ENCODE measurements at regions not wholly inside any gene's neighbourhood (a gene's known extent, or its start where the extent isn't known, plus 50 kb on each side); places are given as distances from the start of the nearest gene placed in this dataset.
A peak's percentile ranks its signal among the peaks of the same experiment; 100 is the strongest.

DNA sequence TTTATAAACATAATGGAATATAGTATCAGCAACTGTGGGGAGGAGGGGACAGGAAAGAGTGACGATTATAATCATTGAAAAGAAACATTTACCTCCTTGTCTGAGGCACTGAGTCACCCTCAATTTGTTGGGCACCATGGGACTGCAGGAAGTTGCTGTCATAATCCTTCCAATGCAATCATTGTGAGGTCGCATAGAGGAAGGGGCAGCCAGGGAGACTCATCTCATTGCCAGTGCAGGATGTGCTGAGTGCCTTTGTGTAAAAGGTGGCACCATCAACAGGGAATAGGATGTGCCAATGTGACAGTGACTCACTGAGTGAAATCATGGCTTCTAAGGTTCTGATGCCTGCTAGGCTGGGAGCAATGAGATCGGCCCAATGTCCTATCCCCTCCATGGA, 300.4 kb upstream of the ADAMTS9 start:
- peak; percentile 2 for DNase-seq

DNA sequence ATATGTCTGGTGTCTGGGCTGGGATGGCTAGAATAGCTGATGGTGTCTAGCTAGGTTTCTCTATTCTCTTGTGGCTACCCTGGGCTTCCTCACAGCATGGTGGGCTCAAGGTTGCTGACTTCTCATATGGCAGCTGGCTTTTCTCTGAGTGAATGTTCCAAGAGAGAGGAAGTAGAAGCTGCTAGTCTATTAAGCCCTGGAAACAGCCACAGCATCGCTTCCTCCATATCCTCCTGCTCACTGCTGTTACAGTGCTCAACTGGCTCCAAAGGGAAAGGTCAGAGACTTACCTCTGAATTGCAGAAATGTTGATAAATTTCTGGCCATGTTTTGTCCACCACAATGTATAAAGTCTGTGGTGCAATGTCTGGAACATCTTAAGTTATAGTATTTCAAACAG, 299.9 kb upstream of the ADAMTS9 start:
- no peak for DNase-seq

DNA sequence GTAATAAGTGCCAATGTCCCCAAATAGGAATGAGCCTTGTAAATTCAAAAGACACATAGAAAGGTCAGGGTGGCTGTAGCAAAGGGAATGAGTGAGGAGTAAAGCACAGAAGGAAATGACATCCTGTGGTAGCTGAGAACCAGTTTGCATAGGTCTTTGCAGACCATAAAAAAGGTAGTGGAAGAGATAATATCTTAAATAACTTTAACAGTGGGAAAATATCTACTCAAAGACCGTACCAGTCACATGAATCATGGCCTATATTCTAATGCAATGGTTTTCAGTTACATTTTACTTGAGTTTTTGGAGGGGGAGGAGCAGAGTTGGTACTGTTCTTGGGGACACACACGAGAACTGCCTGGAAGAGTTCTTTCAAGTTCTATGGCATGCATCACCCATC, 297.3 kb upstream of the ADAMTS9 start:
- no peak for DNase-seq

DNA sequence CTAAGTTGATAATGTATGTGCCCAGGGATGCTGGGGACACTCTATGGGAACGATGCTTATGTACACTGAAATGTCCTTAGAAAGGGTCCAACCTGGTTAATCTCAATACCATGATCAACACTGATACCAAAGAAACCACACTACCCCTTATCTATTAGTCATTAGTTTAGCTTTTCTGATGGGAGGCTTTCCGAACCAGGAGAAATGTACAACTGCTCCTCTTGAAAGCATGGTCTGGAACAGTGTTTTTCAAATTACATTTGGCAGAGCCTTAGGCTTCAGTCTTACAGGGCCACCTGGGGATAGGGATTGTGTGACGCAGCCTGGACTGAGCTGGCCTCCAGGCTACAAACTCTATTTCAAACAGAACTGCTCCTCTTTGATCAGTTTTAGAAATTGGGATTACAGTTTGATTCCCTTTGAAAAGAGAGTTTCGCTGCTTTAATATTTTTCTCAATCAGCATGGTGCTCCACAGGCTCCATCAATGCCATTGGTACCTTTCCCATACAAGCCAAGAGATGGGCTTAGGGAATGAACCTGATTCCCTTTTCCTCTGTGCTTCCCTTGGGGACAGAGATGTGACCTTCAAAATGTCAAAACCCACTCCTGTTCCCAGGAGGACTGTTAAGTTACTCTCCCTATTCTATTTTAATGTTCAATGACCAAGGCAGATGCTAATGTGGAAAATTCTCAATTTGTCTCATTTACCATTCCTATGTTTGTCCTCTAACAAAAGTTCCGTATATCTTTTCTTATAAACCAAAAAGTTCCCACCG, 296.0 kb upstream of the ADAMTS9 start:
- DNase-seq: no peak

DNA sequence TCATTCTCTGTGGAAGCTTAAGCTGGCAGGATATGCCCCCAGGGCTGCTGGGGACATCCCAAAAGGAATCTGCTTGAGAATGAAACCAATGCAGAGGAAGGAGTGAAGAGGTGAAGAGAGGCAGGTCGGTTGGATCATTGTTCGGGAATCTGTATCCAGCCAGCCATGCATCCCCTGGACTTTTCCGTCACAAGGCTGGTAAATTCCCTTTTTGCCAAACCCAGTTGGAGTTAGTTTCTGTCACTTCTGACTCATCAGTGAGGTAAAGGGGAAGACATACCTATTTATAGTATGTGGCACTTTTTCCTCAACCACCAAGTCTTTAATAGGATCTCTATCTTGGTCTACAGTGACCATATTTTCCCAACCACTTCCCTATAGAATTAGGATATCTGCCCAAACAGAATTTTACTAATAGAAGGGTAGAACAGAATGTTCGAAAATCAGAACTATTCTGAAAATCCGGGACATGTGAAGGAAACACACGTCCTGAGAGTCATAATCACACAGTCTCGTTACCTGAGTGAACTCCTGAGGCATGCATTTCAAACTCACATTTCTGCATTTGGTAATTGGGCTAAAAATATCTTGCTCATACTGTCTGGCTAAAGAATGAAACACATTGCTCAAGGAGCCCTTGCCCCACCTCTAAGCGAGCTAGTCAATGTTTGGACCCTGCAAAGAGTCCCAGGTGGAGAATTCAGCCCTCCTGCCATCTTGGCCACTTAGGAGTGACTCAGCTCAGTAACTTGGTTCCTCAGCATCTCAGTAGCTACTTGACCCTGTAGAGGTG, 289.7 kb upstream of the ADAMTS9 start:
- no peak for DNase-seq

DNA sequence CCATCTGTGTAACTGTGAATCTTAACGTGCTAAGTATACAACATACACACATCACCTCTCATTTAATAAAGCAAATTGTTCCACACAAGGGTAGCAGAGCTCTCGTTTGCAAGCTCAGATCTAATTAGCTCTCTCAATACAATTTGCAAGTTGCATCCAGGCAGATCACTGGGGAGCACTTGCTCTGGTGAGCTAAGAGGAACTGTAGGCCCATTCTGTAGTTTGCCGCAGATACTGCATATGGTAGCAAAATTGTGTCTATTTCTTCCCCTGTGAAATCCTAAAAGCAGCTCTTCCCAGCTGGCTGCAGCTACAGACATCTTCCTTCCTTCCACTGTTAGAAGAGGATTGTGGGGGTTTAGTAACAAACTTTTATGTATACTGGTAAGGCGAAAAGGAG, 288.7 kb upstream of the ADAMTS9 start:
- no peak for DNase-seq

DNA sequence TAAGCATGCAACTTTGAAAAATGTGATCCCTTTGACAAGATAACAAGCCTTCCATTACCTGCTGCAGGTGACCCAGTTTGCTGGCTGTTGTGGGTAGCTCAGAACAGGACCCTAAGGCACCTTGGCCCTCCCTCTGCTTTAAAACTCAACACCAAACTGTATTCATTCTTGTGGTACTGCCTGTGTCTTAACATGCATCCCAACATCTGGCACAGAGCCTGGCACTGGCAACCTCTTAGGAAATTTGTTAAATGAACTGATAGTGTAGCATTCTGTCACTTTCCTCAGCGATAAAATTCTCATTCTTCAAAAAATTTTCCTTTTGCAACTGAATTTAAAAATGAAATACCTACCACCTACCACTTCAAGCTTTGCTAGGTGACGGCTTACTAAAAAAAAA, 287.3 kb upstream of the ADAMTS9 start:
- DNase-seq: no peak

DNA sequence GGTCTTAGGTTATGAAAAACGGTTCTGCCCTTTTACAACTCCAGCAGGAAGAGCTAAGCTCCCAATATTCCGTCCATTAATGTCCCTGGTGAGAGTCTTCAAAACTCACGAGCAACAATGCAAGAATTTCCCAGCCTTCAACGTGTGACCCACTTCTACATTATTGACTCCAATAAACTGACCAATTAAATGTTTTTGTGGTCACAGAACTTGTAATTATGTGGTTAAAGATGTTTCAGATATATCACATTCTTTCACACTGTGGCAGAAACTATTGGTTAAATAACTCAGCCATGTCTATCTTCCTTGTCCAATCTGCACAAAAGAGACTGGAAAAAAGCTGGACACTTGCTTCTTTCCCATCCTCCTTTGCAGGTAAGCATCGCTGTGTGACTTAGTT, 286.6 kb upstream of the ADAMTS9 start:
- no peak for DNase-seq

DNA sequence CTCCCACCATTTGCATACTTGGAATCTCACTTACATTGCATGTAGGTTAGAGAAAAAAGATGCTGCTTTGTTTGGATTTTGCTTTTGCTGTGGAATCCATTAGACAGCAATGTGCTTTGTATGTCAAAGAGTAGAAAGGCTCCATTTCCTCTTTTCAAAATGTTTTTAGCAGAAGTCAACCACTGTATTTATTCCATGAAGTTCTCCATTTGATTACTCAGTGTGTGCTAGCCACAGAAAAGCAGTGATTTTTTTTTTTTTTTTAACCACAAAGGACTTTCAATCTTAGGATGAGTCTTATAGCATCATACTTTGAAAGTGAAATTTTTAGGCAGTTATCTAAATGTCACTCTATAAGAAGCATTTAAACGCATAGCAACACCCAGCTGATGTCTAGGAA, 285.0 kb upstream of the ADAMTS9 start:
- no peak for DNase-seq

DNA sequence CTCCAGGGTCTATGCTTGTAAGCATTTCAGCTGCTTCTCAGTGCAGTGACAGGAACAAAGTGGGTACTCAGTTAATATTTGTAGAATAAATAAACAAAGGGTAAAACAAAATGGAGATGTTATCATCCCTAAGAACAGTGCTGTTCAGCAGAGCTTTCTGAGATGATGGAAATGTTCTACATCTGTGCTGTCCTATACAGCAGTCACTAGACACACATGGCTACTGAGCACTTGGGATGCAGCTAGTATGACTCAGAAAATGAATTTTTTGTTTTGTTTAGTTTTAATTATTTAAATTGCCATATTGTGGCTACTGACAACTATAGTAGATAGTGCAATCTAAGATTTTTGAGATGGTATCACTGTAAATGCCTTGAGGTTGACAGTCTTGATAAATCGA, 283.8 kb upstream of the ADAMTS9 start:
- no peak for DNase-seq

DNA sequence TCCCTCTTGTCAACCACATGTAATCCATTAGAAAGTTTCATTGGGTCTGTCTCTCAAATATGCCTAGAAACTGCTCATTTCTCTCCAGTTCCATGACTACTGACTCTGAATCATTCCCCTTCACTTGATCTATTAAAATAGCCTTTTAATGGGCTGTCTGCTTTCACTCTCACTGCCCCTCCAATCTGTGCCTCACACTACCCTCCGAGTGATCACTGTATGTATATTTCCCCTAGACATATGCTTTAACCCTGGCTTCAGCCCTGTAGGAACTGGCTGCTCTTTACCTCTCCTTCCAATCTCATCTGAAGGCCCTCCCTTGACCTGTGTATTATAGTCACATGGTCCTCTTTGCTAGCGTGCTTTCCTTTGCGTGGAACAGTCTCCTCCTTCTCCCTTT, 282.8 kb upstream of the ADAMTS9 start:
- no peak for DNase-seq

DNA sequence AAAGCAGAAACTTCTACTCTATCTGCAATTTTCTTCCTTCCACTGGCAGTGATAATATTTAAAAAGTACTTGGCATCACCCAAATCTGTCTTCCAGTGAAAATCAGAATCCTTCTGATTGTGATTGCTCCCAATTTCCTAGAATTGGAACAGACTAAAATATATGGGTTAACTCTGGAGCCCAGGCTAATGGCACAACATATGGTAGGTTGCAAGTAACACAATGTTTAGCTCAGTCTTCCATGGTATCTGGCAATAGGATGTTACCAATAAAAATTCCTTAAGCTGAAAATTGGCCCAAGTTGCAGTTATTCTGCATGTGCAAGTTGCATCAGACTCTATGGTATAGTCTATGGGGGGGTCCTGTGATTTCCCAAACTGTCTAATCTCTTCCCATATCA, 273.5 kb upstream of the ADAMTS9 start:
- no peak for DNase-seq

DNA sequence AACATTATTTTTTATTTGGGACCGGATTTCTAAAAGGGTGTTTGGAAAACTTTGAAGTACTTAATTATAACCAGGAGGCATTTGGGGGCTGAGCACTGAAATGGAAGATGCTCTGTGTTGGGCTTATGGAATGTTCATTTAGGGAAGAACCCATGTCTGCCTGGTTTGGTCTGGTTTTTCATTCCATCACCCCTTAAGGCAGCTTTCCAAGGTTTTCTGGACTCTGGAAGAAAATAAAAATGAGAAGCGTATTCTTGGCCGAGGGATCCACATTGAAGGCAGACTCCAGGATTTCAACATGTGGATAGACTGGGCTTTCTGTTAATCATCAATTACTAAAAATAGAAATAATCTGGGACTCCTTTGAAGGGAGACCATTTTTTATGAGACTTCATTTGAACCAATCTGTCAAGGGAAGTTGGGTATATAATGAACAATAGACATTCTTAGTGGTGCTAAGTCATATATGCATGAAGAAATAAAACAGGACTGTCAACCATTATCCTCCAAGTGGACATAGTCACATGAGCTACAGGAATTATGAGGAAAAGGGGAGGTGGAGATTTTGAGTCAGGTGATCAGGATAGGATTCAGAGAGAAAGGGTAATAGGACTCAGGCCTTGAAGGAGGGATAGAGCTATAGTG, 270.5 kb upstream of the ADAMTS9 start:
- no peak for DNase-seq

DNA sequence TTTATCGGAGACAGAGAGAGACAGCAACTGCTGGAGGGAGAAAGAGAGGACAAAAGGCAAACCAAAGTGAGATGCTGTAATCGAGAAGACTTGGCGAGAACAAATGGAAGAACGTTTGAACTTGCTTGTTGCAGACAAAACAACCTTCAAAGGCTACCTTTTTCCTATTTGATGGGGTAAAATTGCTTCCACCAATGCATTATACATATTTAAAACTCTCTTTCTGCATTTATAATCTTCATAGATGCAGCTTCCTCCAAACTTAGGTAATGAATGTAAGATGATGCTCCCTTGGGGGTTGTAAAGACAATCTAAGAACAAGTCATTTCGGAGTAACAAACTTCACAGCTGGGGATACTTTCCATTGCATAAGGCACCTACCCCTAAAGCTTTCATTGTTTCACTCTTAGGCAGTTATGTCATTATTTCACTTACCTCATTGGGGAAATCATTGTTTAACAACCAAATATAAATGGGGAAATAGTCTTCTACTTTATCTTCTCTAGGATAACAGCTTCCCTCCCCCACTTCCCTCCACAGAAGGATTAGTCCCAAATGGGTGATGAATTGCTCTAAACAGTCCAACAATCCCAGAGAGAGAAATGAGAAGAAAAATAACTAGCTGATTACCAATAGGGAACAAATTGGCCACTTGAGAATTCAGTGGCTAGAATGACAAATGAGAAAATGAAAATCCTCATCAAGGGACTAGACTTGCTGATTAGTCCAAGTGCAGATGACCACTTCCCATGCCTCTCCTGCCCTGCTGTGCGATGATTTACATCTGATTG, 269.8 kb upstream of the ADAMTS9 start:
- DNase-seq: no peak

DNA sequence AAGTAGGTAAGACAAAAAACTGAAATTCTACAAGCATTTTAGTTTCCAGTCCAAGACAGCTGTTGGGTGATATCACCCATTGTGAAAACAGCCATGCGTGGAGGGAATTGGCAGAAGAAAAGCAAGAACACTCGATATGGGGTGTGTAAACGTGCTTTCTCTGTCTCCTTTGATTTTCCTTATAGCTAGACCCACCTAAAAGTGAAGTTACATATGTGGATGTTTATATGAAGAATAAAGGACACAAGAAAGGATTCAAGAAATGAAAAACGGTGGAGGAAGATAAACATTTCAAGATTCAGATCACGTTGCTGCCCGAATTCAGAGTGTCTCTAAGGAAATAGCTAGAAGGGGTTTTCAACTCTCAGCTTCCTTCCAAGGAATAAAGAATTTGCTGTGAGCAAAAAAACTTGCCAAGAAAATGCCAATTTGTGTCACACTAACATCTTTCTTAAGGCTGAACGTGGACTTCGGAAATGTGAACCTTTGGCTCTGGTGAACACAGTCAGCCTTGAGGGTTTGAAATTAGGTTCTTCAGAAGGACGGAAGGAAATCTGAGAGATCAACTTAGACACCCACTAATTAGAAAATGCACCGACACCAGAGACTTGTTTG, 269.0 kb upstream of the ADAMTS9 start:
- DNase-seq: no peak

DNA sequence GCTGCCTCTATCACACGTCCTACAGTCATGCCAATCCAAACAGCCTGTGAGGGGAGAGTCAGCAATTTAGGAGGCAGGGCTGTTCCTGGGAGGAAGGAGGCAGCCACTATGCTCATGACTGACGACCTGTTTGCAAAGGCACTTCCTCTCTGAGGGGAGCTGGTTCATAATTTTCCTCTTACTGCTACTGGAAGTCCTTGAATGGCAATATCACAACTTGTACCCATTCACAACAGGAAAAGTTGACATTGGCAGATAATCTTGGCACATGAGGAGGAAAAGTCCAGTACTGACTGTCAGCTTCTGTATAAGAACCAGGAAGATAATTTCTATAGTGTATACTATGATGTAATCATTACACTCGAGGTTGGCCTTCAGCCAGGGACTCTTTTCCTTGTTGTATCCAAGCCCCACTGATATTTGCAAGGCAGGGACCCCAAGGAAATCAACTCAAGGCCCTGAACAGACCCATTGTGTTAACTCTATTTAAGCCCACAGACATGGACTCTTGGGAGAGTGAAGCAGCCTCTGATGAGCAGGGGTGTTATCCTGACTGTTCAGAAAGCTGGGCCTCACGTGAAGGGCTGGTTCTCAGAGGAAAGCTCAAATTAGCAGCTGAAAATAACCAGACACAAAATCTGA, 267.3 kb upstream of the ADAMTS9 start:
- DNase-seq: peak; percentile 27

DNA sequence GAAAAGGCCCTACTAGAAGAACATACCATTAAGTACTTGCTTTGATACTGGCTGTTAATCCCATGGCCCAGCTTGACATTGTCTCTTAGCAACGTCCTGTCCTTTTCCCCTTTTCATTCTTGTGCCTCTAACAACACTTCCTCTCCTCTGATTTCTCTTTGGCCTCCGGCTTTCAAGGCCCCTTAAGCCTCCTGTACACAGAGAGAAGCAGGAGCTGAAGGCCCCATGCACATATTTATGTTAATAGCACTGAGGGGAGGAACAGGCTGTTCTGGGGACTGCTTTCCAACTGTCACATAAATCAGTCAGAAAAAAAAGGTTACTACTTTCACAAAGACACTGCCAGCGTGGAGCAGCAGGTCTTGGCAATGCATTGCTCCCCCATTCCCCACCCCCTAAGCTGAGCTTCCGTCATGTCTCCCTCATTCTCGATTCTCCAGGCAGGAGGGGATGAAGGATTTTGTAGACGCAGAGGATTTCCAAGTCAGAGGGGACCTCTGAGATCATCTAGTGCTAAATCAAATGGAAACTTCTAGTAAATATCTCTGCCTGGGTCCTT, 257.4 kb upstream of the ADAMTS9 start:
- DNase-seq: no peak

DNA sequence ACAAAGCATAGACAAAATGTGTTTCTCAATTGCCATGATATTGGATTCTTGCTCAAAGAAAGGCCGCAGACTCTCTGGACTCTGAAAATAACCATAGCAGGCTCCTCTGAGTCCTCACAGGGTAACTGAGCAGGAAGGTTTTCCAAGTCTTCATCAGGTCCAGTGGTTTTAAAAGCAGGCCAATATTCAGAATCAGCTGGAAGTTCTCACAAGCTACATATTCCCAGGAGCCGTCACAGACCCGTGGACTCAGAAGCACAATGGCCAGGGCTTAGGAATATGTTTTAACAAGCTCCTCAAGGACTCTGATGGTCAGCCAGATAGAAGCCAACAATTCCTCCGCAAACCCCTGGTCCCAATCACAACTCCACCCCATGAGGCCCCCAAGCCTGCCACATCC, 256.1 kb upstream of the ADAMTS9 start:
- no peak for DNase-seq

DNA sequence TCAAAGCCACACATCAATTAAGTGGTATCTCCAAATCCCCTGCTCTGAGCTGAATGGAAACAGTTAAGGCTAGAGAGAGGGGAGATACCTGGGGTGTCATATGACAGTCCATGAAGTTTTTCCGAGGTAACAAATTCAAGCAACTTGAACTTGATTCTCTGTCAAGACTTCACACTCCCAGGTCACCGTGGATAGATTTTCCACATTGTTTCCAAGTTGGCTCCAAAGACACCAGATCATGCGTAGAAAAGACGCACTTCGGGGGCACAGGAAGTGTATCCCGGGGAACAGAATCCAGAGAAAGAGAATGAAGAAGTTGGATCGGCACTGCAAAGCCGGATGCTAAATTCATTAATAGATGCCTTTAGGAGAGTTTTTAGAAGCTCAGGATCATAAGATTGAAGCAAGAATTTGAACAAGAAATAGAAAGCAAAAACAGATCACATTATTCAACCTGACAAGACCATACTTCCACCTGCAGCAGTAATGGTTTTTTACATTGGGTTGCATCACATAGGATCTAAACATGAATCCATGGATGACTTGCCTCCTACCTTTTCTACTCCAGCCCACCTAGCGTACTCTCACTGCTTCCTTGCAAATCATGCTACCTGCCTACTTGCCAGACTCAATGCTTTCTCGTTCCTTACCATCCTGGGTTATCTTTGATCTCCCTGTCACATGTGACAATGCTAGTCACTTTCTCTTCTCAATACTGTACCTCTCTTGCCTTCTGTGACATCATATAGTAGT, 253.0 kb upstream of the ADAMTS9 start:
- no peak for DNase-seq

DNA sequence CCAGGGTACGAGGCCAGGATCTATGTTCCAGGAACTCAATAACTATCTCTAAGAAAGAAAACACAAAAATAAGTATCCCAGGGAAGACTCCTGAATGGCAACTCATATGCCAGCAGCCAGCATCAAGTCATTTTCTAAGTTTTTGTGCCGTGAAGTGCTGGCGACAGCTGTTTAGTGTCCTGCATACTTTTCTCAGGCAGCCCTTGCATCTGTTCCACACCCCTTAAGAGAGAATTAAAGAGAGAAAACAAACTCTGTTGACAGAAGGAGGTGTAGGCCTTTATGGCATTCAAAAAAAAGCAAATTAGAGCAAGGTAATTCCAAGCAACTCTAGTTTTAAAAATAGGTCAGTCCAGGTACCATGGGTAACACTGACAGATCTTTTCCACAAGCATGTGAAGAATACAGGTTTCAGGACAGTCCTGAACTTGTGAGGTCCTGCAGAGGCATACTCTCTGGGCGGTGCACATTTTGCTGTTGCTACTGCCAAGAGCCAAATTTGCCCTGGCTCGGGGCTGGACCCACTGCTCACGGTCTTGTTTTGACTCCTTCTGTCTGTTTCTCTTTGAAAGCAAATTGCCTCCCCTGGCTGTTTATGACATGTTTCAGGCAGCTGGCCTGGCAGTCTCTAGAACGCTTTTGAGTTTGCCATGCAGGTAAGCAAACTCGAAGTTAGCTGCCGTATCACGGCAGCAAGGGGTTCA, 252.1 kb upstream of the ADAMTS9 start:
- DNase-seq: no peak

DNA sequence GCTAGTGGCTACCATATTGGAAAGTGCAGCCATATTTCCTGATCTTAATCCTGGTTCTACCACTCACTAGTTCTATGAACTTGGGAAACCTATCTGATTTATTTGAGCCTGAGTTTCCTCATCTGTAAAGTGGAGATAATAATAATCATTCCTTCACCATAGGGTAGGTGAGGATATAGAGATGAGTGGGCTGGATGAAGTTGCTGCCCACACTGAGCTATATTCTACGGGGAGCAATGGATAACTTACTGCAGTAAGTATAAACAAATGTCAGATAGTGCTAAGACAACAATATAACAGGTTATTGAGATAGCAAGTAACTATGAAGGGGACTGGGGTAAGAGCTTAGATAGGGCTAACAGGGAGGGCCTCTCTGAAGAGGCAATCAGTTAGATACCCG, 251.5 kb upstream of the ADAMTS9 start:
- no peak for DNase-seq
